T-cell (primary cell): ENCODE measurements at regions not wholly inside any gene's neighbourhood (a gene's known extent, or its start where the extent isn't known, plus 50 kb on each side); places are given as distances from the start of the nearest gene placed in this dataset.

Experiments used
- ATAC-seq, 4 experiments: fragments of 200-7000 bp in 3 of 4; fragments of 150-1000 bp in 1 of 4; cut with Tn5 transposase; replicated peaks in 1 of 4; 1 replicate in 3 of 4; 2 replicates in 1 of 4; pipeline ENCODE4 v1.10.0; 2021; ENCODE audit warnings: moderate library complexity in 3 of 4, mild to moderate bottlenecking in 2 of 4, moderate number of reproducible peaks in 1 of 4
- CTCF ChIA-PET, 2 donors: fragments of 300-600 bp; sonication (Branson Sonifier 250); formaldehyde crosslinking; loops; one replicate each; lab custom pipeline; 2022; ENCODE audit warnings: antibody characterized with exemption in 2 of 2; lab: Charles Lee
- POLR2A ChIA-PET, 2 donors: fragments of 300-600 bp; sonication (Branson Sonifier 250); formaldehyde crosslinking; loops; one replicate each; lab custom pipeline; 2022; ENCODE audit warnings: antibody characterized with exemption in 2 of 2; lab: Charles Lee
- DNase-seq, 35 experiments: peaks; one replicate each; pipeline versions ENCODE4 v3.0.0 to v3.0.0-alpha.2; 2013 to 2023
- H3K27ac ChIP-seq: one replicate; pipeline ENCODE4 v1.5.1; 2013; ENCODE audit warnings: low read length
- H3K27me3 ChIP-seq, 2 experiments: replicated peaks in 1 of 2; 1 replicate in 1 of 2; 2 replicates in 1 of 2; pipeline versions ENCODE4 v1.6.1 to v1.7.0; 2013; ENCODE audit warnings: low read length in 1 of 2, mixed read lengths in 1 of 2; ENCODE audit not compliant: control insufficient read depth in 2 of 2, insufficient read depth in 2 of 2; ENCODE audit errors: extremely low read depth in 1 of 2
- H3K36me3 ChIP-seq, 2 donors: 1 replicate in 1 of 2; 2 replicates in 1 of 2; pipeline versions ENCODE4 v1.6.1 to v1.7.0; 2013; ENCODE audit warnings: low read length in 1 of 2; ENCODE audit not compliant: control insufficient read depth in 2 of 2, insufficient read depth in 1 of 2; ENCODE audit errors: extremely low read depth in 1 of 2
- H3K4me1 ChIP-seq, 2 experiments: 1 replicate in 1 of 2; 2 replicates in 1 of 2; pipeline versions ENCODE4 v1.6.1 to v1.7.0; 2013; ENCODE audit warnings: low read length in 2 of 2, mixed read lengths in 1 of 2; ENCODE audit not compliant: insufficient read depth in 2 of 2, control insufficient read depth in 1 of 2; ENCODE audit errors: extremely low read depth in 1 of 2
- H3K4me3 ChIP-seq, 2 donors: 1 replicate in 1 of 2; 2 replicates in 1 of 2; pipeline versions ENCODE4 v1.5.1 to v1.7.0; 2013; ENCODE audit warnings: mild to moderate bottlenecking in 2 of 2, low read length in 1 of 2, moderate library complexity in 1 of 2; ENCODE audit not compliant: control insufficient read depth in 1 of 2; ENCODE audit errors: extremely low read depth in 1 of 2
- H3K9me3 ChIP-seq: 2 replicates; pipeline ENCODE4 v1.7.0; 2013
- H3K27ac Mint-ChIP-seq, 2 donors: one replicate each; pipeline ENCODE4 v1.8.0; 2020 to 2021; ENCODE audit warnings: mild to moderate bottlenecking in 2 of 2, mixed read lengths in 2 of 2
- H3K27me3 Mint-ChIP-seq, 2 donors: one replicate each; pipeline ENCODE4 v1.8.0; 2021 to 2022; ENCODE audit warnings: mixed read lengths in 2 of 2
- H3K36me3 Mint-ChIP-seq: one replicate; pipeline ENCODE4 v1.8.0; 2021; ENCODE audit warnings: mixed read lengths
- H3K4me1 Mint-ChIP-seq, 3 donors: one replicate each; pipeline ENCODE4 v1.8.0; 2020 to 2022; ENCODE audit warnings: mixed read lengths in 3 of 3, mild to moderate bottlenecking in 1 of 3
- H3K4me3 Mint-ChIP-seq, 3 donors: one replicate each; pipeline ENCODE4 v1.8.0; 2020 to 2022; ENCODE audit warnings: mild to moderate bottlenecking in 3 of 3, mixed read lengths in 3 of 3, moderate library complexity in 3 of 3
- H3K9me3 Mint-ChIP-seq, 3 donors: one replicate each; pipeline ENCODE4 v1.8.0; 2020 to 2022; ENCODE audit warnings: mixed read lengths in 3 of 3
- WGBS: methylation state at CpG from one replicate; pipeline ENCODE4 v1.1.5; 2013; ENCODE audit warnings: missing lambda C conversion rate; ENCODE audit not compliant: insufficient coverage; 5-methylcytosine and 5-hydroxymethylcytosine counted together

DNA sequence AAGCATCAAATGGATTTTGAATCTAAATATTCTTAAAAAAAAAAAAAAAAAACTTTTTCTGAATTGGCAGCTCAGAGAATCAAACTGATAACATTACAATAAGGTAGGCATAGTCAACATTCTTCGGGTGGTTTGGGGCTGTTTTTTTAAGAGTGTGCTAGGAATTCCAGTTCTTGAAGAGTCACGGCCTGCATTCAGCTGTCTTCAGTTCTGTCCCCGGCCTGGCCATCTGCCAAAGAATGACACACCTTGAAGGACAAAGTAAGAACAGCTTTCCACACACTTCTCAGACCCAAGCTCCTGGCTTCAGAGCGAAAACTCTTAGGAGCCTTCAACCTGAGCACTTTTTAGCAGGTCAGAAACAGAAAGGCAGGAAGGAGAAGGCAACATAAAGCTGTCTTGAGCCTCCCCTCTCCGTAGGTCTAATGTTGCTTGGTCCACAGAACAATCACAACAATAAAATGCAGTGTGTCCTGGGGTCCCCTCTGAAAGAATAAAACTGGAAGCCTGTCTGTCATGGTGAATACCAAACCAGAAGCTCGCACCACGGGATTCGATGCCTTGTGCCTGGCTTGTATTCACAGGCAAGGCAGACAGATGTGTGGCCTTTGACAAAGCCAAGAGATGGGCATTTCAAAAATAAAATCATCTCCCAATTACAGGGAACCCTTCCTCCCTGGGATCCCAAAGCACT, 524.4 kb upstream of the ZFHX3 start:
- POLR2A ChIA-PET, result no interaction called here
- H3K36me3 ChIP-seq, result no peaks in the 10 kb centered on the region
- H3K36me3 Mint-ChIP-seq, result no peaks in the 10 kb centered on the region
- no peak overlapping the region for H3K4me3 ChIP-seq
- H3K4me1 Mint-ChIP-seq, result no peaks in the 10 kb centered on the region
- peaks cover 0 to 4% (median 2%) of the 10 kb centered on the region in 3 donors for H3K9me3 Mint-ChIP-seq
- 68% methylated on average over 5 of the region's 8 CpGs for WGBS
- no peak overlapping the region for H3K27ac Mint-ChIP-seq
- DNase-seq (no peak), ATAC-seq (no peak)
- no peaks in the 10 kb centered on the region for H3K27me3 ChIP-seq
- peaks cover 2 to 8% of the 10 kb centered on the region in 2 donors for H3K27me3 Mint-ChIP-seq
- CTCF ChIA-PET, result no interaction called here
- H3K27ac ChIP-seq, result no peak overlapping the region
- H3K4me1 ChIP-seq, result no peaks in the 10 kb centered on the region
- no peaks in the 10 kb centered on the region for H3K9me3 ChIP-seq
- H3K4me3 Mint-ChIP-seq, result no peak overlapping the region

DNA sequence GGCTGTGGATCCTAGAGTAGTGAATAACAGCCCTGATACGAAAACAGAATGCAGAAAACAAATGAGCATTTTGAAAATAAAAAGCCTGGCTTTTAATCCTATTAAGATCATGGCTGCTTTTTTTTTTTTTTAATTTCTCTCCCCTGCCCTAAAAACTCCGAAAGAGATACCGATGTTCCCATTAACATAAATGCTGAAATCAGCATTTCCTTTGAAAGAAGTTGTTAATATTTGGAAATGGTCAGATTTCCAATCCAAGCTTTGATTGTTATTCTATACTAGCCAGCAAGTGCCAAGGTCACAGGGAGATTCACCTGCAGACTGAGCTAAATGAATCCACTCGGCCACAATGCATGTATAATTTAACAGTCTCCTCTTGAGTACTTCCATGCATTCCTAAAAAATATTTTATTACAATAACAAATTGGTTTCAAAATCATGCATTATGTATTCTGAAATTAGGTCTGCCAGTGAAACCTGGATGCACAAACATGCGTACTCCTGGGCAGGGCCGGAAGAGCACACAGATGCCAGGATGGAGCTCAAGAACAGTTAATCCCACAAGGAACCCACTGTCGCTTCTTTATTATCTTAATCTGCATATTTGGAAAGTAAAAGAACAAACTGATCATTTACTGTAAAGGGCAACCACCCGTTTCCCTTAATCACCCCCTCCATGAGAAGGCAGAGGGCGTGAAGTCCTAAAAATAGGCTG, 521.5 kb upstream of the ZFHX3 start:
- Mint-ChIP-seq H3K27me3 (peaks cover 2 to 9% of the 10 kb centered on the region in 2 donors), H3K27ac (no peak overlapping the region), H3K4me1 (no peaks in the 10 kb centered on the region), H3K9me3 (peaks cover 0 to 6% (median 3%) of the 10 kb centered on the region in 3 donors), H3K36me3 (no peaks in the 10 kb centered on the region), H3K4me3 (no peak overlapping the region)
- H3K4me3 ChIP-seq, result no peak overlapping the region
- no peaks in the 10 kb centered on the region for H3K36me3 ChIP-seq
- H3K27me3 ChIP-seq, result no peaks in the 10 kb centered on the region
- ChIA-PET POLR2A (no interaction called here), CTCF (no interaction called here)
- DNase-seq (no peak), ATAC-seq (no peak)
- 80% methylated on average over 1 of the region's 9 CpGs for WGBS
- H3K27ac ChIP-seq, result no peak overlapping the region
- H3K9me3 ChIP-seq, result no peaks in the 10 kb centered on the region
- no peaks in the 10 kb centered on the region for H3K4me1 ChIP-seq

DNA sequence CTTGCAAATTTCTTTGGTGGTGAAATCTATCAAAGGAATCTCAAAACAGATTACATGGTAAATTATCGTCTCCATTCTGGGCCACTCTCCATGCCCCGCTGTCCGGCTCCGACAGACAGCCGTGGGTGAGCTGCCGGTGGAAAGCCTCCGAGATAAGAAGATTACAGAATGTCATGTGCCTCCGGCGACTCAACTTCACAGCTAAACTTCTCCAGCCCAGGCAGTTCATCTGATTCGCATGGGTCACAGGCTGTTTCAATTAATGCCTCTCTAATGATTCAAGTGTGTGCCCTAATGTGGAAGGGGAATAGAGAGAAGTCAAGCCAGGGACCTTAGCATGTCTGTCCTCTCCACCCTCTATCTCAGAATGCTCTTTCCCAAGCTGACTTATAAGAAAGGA, 520.8 kb upstream of the ZFHX3 start:
- H3K27me3 Mint-ChIP-seq, result peaks cover 2 to 9% of the 10 kb centered on the region in 2 donors
- H3K9me3 ChIP-seq, result no peaks in the 10 kb centered on the region
- no peak overlapping the region for H3K4me3 Mint-ChIP-seq
- no peak overlapping the region for H3K27ac ChIP-seq
- no peak for DNase-seq
- WGBS, result 93% methylated on average over 3 of the region's 10 CpGs
- H3K36me3 Mint-ChIP-seq, result no peaks in the 10 kb centered on the region
- H3K9me3 Mint-ChIP-seq, result peaks cover 0 to 6% (median 3%) of the 10 kb centered on the region in 3 donors
- H3K4me3 ChIP-seq, result no peak overlapping the region
- no peaks in the 10 kb centered on the region for H3K4me1 Mint-ChIP-seq
- no peaks in the 10 kb centered on the region for H3K36me3 ChIP-seq
- ATAC-seq, result no peak
- no peak overlapping the region for H3K27ac Mint-ChIP-seq
- no peaks in the 10 kb centered on the region for H3K27me3 ChIP-seq
- no peaks in the 10 kb centered on the region for H3K4me1 ChIP-seq
- ChIA-PET CTCF (no interaction called here), POLR2A (no interaction called here)

DNA sequence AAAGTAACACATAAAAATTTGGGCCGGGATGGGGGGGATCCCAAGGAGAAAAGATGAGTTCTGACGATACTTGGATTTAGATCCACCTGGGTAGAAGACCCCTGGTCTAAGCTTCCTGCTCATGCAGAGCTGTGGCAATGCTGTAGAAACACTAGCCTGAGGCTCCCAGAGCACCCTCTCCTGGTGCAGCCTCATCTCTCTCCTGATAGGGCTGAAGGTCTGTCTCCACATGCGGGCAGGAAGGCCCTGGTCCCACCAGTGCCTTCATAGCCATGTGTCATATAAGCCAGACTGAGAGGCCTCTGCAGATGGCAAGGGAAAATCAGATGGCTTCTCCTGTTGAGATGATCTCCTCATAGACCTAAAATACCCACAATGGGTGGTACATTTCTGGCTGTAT, 518.0 kb upstream of the ZFHX3 start:
- ATAC-seq (no peak), DNase-seq (no peak)
- Mint-ChIP-seq H3K4me3 (no peak overlapping the region), H3K27ac (no peak overlapping the region), H3K9me3 (peaks cover 0 to 6% (median 3%) of the 10 kb centered on the region in 3 donors), H3K36me3 (no peaks in the 10 kb centered on the region), H3K4me1 (no peaks in the 10 kb centered on the region), H3K27me3 (peaks cover 2 to 9% of the 10 kb centered on the region in 2 donors)
- H3K27ac ChIP-seq, result no peak overlapping the region
- no peaks in the 10 kb centered on the region for H3K36me3 ChIP-seq
- no peaks in the 10 kb centered on the region for H3K4me1 ChIP-seq
- no peaks in the 10 kb centered on the region for H3K27me3 ChIP-seq
- WGBS, result 72% methylated on average over 3 of the region's 3 CpGs
- CTCF ChIA-PET, result no interaction called here
- POLR2A ChIA-PET, result no interaction called here
- H3K4me3 ChIP-seq, result no peak overlapping the region
- H3K9me3 ChIP-seq, result no peaks in the 10 kb centered on the region

DNA sequence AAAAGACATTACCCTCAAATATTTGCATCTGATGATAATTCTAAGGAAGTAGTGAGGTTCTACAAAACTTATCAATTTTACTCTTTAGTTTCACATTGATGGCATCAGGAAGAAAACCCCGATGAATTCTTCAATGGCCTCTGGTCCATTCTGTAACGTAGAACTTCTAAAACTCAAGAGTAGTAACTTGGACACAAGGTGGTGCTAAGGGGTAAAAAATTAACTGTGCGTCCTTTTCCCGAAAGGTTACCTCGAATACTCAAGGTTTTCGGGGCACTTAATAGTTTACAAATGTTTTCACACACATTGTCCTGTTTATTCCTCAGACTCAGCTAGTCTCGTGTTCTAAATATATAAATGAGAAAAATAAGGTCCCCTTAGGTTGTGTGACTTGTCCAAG, 517.3 kb upstream of the ZFHX3 start:
- H3K36me3 Mint-ChIP-seq, result no peaks in the 10 kb centered on the region
- Histone ChIP-seq H3K36me3 (no peaks in the 10 kb centered on the region), H3K4me3 (no peak overlapping the region), H3K4me1 (no peaks in the 10 kb centered on the region), H3K9me3 (no peaks in the 10 kb centered on the region), H3K27ac (no peak overlapping the region), H3K27me3 (no peaks in the 10 kb centered on the region)
- peaks cover 2 to 8% of the 10 kb centered on the region in 2 donors for H3K27me3 Mint-ChIP-seq
- no peak overlapping the region for H3K27ac Mint-ChIP-seq
- POLR2A ChIA-PET, result no interaction called here
- DNase-seq, result no peak
- no peak for ATAC-seq
- CTCF ChIA-PET, result no interaction called here
- H3K4me1 Mint-ChIP-seq, result no peaks in the 10 kb centered on the region
- H3K9me3 Mint-ChIP-seq, result peaks cover 0 to 6% (median 5%) of the 10 kb centered on the region in 3 donors
- WGBS, result 80% methylated on average over 1 of the region's 7 CpGs
- H3K4me3 Mint-ChIP-seq, result no peak overlapping the region

DNA sequence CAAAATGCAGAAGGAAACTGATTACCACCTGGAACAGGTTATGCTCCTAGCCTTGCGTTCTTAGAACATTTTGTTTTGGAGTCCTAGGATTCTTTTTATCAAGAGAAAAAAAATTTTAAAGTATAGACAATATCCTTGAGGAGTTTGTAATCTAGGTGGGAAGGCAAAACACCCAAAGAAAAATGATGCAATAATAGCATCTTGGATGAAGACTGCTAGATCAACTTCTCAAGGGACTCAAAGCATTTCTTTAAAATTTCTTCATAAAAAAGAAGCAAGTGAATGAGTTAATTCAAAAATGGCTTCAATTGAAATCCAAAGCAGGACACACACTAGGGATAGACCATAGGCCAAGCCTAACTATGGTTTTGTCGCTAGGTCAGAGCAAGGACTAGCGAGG, 515.8 kb upstream of the ZFHX3 start:
- ATAC-seq, result no peak
- no peaks in the 10 kb centered on the region for H3K36me3 ChIP-seq
- Mint-ChIP-seq H3K4me3 (no peak overlapping the region), H3K9me3 (peaks cover 0 to 6% (median 5%) of the 10 kb centered on the region in 3 donors), H3K27ac (no peak overlapping the region), H3K4me1 (no peaks in the 10 kb centered on the region), H3K27me3 (peaks cover under 1 to 5% of the 10 kb centered on the region in 2 donors), H3K36me3 (no peaks in the 10 kb centered on the region)
- no peak overlapping the region for H3K4me3 ChIP-seq
- no peak overlapping the region for H3K27ac ChIP-seq
- POLR2A ChIA-PET, result no interaction called here
- no peak for DNase-seq
- H3K4me1 ChIP-seq, result no peaks in the 10 kb centered on the region
- no CpG with 5 or more reads among the region's 3 CpGs for WGBS
- no peaks in the 10 kb centered on the region for H3K9me3 ChIP-seq
- no peaks in the 10 kb centered on the region for H3K27me3 ChIP-seq
- CTCF ChIA-PET, result no interaction called here
